ENCODE measurements at regions not wholly inside any gene's neighbourhood (a gene's known extent, or its start where the extent isn't known, plus 50 kb on each side); places are given as distances from the start of the nearest gene placed in this dataset.

GRCh38 chr3:87576752-87577151 lies 300.4 kb upstream of the POU1F1 start:
- ATAC-seq (ENCODE audit: low FRiP score in 2 of 2) (no peak), DNase-seq (no peak)
- Histone ChIP-seq H3K4me3 (no peak overlapping the region), H3K4me1 (no peaks in the 10 kb centered on the region), H3K9me3 (no peaks in the 10 kb centered on the region), H3K27me3 (no peaks in the 10 kb centered on the region), H3K36me3 (no peaks in the 10 kb centered on the region), H3K27ac (no peak overlapping the region)
- no peak for TF ChIP-seq CTCF (IDR thresholded peaks at IDR 0.05)
- no peak for TF ChIP-seq POLR2AphosphoS5 (IDR thresholded peaks at IDR 0.05)
- TF ChIP-seq POLR2A (IDR thresholded peaks at IDR 0.05) = no peak
- no peak for TF ChIP-seq EP300 (IDR thresholded peaks at IDR 0.05)
- 64% methylated on average over 4 of the region's 4 CpGs for WGBS, 2 donors

- DNase-seq (no peak), ATAC-seq (ENCODE audit: low FRiP score in 2 of 2) (no peak)
- no peaks in the 10 kb centered on the region for H3K36me3 ChIP-seq
- 52 to 56% methylated on average over 5 of the region's 5 CpGs for WGBS, 2 donors
- H3K4me3 ChIP-seq = no peak overlapping the region
- no peaks in the 10 kb centered on the region for H3K4me1 ChIP-seq
- H3K9me3 ChIP-seq = no peaks in the 10 kb centered on the region
- no peak overlapping the region for H3K27ac ChIP-seq
- H3K27me3 ChIP-seq = no peaks in the 10 kb centered on the region
- TF ChIP-seq POLR2AphosphoS5 (IDR thresholded peaks at IDR 0.05) (no peak), EP300 (IDR thresholded peaks at IDR 0.05) (no peak), POLR2A (IDR thresholded peaks at IDR 0.05) (no peak), CTCF (IDR thresholded peaks at IDR 0.05) (no peak)
Observed at GRCh38 chr3:87575550-87575949, 299.2 kb upstream of the POU1F1 start.

GRCh38 chr3:87568331-87568730 lies 291.9 kb upstream of the POU1F1 start:
- 80 to 83% methylated on average over 5 of the region's 5 CpGs for WGBS, 2 donors
- Histone ChIP-seq H3K27ac (no peak overlapping the region), H3K9me3 (no peaks in the 10 kb centered on the region), H3K4me1 (no peaks in the 10 kb centered on the region), H3K27me3 (no peaks in the 10 kb centered on the region), H3K36me3 (no peaks in the 10 kb centered on the region), H3K4me3 (no peak overlapping the region)
- no peak for DNase-seq
- no peak for ATAC-seq (ENCODE audit: low FRiP score in 2 of 2)
- TF ChIP-seq EP300 (IDR thresholded peaks at IDR 0.05) = no peak
- TF ChIP-seq CTCF (IDR thresholded peaks at IDR 0.05) = no peak

GRCh38 chr3:87564438-87564837 lies 288.1 kb upstream of the POU1F1 start:
- Histone ChIP-seq H3K4me1 (no peaks in the 10 kb centered on the region), H3K4me3 (no peak overlapping the region), H3K36me3 (no peaks in the 10 kb centered on the region), H3K9me3 (no peaks in the 10 kb centered on the region), H3K27ac (no peak overlapping the region), H3K27me3 (no peaks in the 10 kb centered on the region)
- no peak for DNase-seq
- 43 to 53% methylated on average over 1 of the region's 1 CpG for WGBS, 2 donors
- ATAC-seq (ENCODE audit: low FRiP score in 2 of 2) = no peak
- TF ChIP-seq POLR2A (IDR thresholded peaks at IDR 0.05) = no peak
- TF ChIP-seq EP300 (IDR thresholded peaks at IDR 0.05) = no peak
- no peak for TF ChIP-seq CTCF (IDR thresholded peaks at IDR 0.05)
- TF ChIP-seq POLR2AphosphoS5 (IDR thresholded peaks at IDR 0.05) = no peak

GRCh38 chr3:87563712-87564111 lies 287.3 kb upstream of the POU1F1 start:
- H3K27me3 ChIP-seq = no peaks in the 10 kb centered on the region
- H3K9me3 ChIP-seq = no peaks in the 10 kb centered on the region
- ATAC-seq (ENCODE audit: low FRiP score in 2 of 2) = no peak
- no peak overlapping the region for H3K4me3 ChIP-seq
- no peak overlapping the region for H3K27ac ChIP-seq
- no peaks in the 10 kb centered on the region for H3K36me3 ChIP-seq
- no peak for DNase-seq
- no peaks in the 10 kb centered on the region for H3K4me1 ChIP-seq
- WGBS, 2 donors = 56 to 58% methylated on average over 4 of the region's 4 CpGs
- TF ChIP-seq POLR2AphosphoS5 (IDR thresholded peaks at IDR 0.05) = no peak
- no peak for TF ChIP-seq EP300 (IDR thresholded peaks at IDR 0.05)
- TF ChIP-seq CTCF (IDR thresholded peaks at IDR 0.05) = no peak
- TF ChIP-seq POLR2A (IDR thresholded peaks at IDR 0.05) = no peak
